B cell (primary cell): ENCODE measurements at regions not wholly inside any gene's neighbourhood (a gene's known extent, or its start where the extent isn't known, plus 50 kb on each side); places are given as distances from the start of the nearest gene placed in this dataset.

Source experiments
- EZH2 ChIP-seq: IDR thresholded peaks from 2 replicates; pipeline ENCODE4 v1.6.1; 2012; ENCODE audit warnings: borderline replicate concordance, low read depth, mild to moderate bottlenecking, moderate library complexity, low read length; ENCODE audit not compliant: insufficient read depth, poor library complexity, severe bottlenecking
- TF ChIP-seq, protein P1 (sequence below): fragments of 200-600 bp; IDR thresholded peaks from one replicate; pipeline ENCODE4 v1.8.0; 2022; ENCODE audit warnings: antibody characterized with exemption, mild to moderate bottlenecking

- TF ChIP-seq, protein P1, sequence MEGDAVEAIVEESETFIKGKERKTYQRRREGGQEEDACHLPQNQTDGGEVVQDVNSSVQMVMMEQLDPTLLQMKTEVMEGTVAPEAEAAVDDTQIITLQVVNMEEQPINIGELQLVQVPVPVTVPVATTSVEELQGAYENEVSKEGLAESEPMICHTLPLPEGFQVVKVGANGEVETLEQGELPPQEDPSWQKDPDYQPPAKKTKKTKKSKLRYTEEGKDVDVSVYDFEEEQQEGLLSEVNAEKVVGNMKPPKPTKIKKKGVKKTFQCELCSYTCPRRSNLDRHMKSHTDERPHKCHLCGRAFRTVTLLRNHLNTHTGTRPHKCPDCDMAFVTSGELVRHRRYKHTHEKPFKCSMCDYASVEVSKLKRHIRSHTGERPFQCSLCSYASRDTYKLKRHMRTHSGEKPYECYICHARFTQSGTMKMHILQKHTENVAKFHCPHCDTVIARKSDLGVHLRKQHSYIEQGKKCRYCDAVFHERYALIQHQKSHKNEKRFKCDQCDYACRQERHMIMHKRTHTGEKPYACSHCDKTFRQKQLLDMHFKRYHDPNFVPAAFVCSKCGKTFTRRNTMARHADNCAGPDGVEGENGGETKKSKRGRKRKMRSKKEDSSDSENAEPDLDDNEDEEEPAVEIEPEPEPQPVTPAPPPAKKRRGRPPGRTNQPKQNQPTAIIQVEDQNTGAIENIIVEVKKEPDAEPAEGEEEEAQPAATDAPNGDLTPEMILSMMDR = no peak
- no peak for TF ChIP-seq EZH2
Measured at GRCh38 chr9:99682378-99682777, 139.3 kb upstream of the NR4A3 start.
